ENCODE measurements at regions not wholly inside any gene's neighbourhood (a gene's known extent, or its start where the extent isn't known, plus 50 kb on each side); places are given as distances from the start of the nearest gene placed in this dataset.

DNA sequence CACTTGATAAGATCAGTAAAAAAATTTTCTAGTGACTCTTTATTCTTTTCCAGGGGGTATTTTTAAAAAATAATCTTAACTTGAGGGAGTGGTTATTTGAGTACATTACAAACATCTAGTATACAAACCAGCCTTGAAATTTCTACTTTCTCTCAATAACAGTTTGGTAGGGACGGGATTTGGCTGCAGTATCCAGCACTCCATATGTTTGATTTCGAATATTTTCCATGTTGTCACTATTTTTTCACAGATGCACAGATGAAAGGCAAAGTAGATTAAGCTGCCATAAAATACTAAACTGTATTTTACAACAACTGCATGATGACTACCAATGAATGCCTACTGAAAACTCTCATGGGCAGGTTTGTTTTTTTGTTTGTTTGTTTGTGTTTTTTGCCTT, 225.0 kb downstream of the COX7B2 start:
- no peak for DNase-seq (ENCODE audit: low read depth, low spot score)

DNA sequence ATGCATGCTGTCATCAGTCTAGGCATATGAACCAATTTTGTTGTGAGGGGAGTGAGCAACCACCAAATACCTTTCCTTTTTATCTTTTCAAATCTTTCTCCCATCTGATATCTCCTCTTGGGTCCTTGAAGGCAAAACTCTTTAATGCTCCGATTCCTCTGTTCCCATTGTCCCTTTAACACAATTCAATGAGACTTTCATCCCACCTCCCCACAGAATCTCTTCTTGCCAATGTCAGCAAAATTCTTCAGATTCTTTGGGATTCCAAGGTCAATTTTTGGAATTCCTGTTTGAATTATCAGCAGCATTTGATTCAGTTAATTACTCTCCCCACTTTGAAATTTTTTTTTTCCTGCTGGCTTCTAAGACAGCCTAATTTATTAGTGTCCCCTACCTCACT, 232.7 kb downstream of the COX7B2 start:
- DNase-seq (ENCODE audit: low read depth, low spot score), result no peak

DNA sequence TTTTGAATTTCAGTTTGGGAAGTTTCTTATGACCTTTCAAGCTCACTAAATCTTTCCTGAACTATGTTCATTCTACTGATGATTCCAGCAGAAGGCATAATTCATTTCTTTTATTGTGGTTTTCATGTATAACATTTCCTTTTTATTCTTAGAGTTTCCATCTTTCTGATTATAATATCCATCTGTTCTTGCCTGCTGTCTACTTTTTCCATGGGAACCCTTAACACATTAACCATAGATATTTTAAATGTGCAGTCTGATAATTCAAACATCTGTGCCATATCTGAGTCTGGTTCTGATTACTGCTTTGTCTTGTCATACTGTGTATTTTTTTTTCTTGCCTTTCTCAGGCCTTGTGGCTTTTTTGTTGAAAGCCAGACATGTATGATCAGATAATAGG, 234.7 kb downstream of the COX7B2 start:
- no peak for DNase-seq (ENCODE audit: low read depth, low spot score)

DNA sequence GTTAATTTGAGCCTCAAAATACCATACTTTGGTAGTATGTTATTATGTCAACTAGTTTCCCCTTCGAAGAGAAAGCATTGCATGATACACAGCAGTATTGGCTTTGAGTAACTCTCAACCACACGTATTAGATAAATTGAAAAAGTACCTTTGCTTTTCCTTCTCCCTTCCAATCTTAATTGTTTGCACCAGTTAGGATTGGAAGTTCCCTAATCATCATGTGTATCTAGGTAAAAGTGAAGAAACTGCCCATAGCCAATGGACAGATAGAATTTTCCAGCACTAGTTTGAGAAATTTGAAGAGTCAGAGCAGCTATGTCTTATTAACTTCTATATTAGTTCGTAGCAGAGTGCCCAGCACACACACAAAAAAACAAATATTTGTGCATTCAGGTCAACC, 241.3 kb downstream of the COX7B2 start:
- DNase-seq (ENCODE audit: low read depth, low spot score), result no peak

DNA sequence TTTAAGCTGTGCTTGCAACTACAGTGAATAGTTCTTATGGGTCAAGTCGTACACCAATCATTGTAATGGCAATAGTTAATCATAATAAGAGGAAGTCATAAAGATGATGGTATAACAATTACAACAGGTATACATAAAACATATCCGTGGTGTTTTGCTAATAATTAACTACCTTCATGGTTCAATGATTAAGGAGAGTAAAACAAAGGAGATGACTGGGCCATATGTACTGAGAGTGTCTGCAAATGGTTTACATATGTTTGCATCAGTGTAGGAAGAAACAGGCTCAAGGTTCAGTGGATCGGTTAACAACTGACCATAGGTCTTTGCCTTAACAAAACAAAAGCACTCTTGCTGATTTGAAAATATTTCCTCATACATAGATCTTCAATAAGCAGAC, 253.0 kb downstream of the COX7B2 start:
- no peak for DNase-seq (ENCODE audit: low read depth, low spot score)

DNA sequence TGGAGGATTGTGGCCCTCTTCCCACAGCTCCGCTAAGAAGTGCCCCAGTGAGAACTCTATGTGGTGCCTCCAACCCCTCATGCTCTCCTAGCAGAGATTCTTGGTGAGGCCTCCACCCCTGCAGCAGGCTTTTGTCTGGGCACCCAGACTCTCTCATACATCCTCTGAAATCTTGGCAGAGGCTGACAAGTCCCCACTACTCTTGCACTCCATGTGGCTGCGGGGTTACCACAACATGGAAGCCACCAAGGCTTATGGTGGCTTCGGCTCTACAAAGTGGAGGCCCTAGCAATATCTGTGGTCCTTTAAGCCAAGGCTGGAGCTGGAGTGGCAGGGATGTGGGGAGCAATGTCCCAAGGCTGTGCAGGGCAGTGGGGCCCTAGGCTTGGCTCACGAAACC, 255.2 kb downstream of the COX7B2 start:
- no peak for DNase-seq (ENCODE audit: low read depth, low spot score)

DNA sequence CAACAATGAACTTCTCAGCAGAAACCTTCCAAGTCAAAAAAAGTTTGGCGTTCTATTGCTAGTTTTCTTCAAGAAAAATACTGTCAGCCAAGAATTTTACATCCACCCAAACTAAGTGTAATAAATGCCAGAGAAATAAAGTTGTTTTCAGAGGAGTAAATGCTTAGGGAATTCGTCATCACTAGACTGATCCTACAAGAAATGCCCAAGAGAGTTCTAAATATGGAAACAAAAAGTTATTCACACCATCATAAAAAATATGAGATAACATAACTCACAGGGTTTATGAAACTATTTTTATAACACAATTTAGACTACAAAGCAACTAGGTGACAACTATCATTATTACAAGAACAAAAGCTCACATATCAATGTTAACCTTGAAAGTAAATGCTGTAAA, 259.5 kb upstream of the GABRA2 start:
- DNase-seq (ENCODE audit: low read depth, low spot score), result no peak

DNA sequence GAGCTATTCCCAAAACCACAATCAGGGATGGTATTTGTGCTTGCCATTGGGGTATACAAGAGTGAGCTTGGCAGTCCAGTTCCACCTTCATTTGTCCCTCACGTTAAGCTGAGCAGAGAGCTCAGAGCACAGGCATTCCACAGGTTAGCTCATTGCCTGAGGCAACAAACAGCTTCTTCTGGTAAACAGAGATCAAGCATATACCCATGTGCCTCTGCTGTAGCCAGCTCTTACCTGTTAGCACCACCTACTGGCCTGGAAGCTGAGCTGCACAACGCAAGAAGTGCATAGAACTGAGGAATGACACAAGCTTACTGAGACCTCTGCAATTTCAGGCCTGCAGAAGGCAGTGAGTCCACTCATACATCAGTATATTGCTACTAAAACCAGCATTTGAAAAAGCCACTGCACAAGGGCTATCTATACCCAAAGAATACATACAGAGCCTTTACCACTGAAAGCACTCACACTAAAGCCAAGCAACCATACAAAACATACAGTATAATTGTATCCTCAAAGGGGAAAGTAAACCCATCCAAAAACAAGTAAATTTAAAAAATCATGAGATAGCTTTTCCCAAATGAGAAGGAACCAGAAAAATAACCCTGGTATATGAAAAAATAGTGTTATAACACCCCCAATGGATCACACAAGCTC, 258.3 kb upstream of the GABRA2 start:
- peak; percentile 3 for DNase-seq (ENCODE audit: low read depth, low spot score)

DNA sequence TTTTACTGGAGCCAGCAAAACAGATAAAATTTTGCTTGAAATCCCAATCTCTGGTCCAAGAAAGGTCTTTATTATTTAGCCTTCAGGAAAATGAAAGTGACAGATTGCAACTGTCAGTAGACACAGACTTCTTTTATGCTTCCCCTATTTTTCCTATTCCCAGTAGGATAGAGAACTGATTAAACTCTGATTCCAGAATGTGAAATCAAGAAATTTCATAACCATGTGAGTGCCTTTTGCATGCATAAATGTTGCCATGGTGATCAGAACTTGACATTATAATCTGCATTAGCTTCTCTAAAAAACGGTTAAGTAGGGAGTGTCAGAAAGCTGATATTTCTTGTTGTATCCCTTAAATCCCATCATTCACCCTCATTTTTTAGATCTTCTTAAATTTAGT, 255.2 kb upstream of the GABRA2 start:
- DNase-seq (ENCODE audit: low read depth, low spot score), result no peak

Measured in iPS DF 19.7 (cell line).